GM19351 (cell line): ENCODE measurements at regions not wholly inside any gene's neighbourhood (a gene's known extent, or its start where the extent isn't known, plus 50 kb on each side); places are given as distances from the start of the nearest gene placed in this dataset.
"Not testable (repeated sequence)": the region's sequence is repeated elsewhere in the genome, so short reads cannot be mapped to it uniquely, and the experiment has no call there.

Experiments
- ATAC-seq: cut with Tn5 transposase; IDR thresholded peaks from one replicate; pipeline ENCODE4 v1.9.1; 2021; ENCODE audit warnings: mild to moderate bottlenecking, moderate library complexity; ENCODE audit not compliant: unreplicated experiment

GRCh38 chr2:66249089-66249488 lies 185.8 kb upstream of the MEIS1 start:
- not testable (repeated sequence) for ATAC-seq

DNA sequence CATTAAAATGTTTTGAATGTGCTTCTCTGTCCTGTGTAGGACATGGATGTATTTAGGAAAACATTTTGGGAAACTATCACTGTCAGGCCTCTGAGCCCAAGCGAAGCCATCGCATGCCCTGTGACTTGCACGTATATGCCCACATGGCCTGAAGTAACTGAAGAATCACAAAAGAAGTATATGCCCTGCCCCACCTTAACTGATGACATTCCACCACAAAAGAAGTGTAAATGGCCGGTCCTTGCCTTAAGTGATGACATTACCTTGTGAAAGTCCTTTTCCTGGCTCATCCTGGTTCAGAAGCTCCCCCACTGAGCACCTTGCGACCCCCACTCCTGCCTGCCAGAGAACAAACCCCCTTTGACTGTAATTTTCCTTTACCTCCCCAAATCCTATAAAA lies 191.1 kb upstream of the MEIS1 start:
- ATAC-seq: not testable (repeated sequence)

DNA sequence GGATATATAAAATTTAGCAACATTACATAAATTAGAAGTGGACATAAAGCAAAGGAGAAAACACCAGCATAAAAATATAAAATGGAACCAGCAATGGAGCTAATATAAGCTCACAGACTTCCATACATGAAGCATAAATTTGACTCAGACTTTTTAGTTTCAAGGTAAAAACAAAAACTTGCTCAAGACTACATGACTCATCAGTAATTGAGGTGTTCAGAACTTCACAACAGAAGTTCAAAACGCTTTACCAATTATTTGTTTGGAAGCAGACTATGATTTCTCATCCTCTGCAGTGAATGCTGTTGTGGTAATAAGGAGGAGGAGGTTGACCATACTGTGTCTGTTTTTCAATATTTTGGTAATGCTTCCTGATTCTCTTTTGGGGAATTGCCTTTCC lies 192.0 kb upstream of the MEIS1 start:
- not testable (repeated sequence) for ATAC-seq

DNA sequence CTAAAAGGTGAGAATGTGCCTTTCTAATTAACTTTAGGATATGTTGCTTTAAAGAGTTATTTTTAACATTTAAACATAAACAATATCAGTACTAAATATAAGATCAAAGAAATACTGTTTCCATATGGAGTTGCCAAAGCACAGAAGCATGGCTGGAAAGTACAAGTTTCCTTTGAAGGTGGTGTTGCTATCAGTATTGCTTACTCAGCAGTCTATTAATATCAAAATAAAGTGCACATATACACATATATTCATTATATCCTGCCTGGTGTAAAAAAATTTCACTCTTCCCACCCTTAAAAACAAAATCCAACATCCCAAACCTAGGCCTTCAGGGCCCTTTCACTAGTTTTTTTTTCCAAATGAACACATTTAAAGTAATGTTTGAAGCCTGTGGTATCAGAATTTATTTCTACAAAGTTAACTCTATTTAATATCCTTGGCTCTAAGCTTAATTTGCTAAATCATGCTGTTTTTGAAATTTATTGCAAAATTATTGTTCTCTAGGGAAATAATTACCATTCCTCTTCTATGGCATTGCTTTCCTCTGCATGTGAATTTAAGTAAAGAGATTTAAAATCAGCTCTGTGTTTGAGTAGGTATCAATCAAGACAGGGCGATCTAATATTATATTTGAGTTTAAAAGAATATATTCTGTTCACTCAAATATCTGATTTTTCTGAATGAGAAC lies 192.7 kb upstream of the MEIS1 start:
- no peak for ATAC-seq

GRCh38 chr2:66240286-66240685 lies 194.6 kb upstream of the MEIS1 start:
- ATAC-seq: no peak

GRCh38 chr2:66239655-66240054 lies 195.3 kb upstream of the MEIS1 start:
- ATAC-seq: no peak

GRCh38 chr2:66237803-66238379 lies 197.0 kb upstream of the MEIS1 start:
- no peak for ATAC-seq

DNA sequence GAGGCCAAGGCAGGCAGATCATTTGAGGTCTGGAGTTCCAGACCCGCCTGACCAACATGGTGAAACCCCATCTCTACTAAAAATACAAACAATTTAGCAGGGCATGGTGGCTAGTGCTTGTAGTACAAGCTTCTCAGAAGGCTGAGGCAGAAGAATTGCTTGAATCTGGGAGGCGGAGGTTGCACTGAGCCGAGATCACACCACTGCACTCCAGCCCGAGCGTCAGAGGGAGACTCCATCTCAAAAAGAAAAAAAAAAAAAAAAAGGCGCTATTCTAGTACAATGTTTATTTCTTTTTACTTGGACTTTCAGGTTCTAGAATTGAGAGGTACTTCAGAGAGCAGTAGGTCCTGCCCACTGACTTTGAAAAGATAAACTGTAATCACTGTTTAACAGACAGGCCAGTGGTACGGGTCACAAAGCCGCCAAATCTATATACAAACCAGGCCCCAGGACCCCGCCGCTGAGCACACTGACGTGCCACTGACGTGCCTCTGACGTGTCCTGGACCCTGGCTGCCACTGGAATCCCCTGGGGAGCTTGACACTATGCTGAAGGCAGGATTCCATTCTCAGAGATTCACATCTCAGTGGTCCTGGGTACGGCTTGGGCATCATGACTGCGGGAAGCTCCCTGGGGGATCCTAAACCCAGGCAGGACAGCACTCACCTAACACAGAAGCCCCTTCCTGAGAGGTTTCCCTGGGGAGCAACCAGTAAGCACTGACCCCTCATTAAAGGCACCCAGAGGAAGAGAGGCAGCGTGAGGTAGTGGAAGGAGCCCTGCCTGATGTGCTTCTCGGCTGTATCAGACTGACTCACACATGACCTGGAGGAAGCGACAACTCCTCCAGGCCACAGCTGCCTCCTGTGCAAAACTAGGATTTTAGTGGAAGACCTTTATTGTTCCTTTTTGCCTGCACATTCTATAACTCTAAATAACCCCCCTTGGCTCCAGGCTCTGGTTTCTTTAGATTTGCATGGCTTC lies 197.8 kb upstream of the MEIS1 start:
- ATAC-seq: no peak

DNA sequence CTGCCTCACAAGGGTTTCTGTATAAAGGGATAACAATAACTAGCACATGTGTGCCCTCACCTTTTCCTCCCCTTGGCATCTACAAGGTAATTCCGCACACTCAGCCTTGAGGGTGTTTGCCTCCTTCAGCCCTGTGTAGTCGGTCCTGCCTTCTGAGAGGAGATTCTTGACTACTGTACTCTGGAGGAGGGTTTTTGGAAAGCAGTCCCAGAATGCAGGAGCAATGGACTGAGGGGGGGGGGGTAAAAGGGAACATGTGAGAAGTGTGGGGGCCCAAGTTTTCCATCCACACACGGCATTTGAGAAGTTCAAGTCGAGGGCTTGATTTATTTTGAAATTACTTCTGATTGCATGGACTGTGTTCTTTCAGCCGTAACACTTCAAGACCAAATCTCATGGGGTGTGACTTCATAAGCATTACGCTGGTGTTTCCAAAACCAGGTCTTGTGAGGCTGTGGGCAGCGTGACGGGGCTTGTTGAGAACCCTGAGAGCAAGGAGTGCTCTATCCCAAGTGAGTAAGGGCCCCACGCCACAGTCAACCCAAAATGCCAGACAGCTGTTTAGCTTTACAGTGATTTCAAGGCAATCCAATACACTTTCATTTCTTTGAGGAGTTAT lies 198.7 kb upstream of the MEIS1 start:
- no peak for ATAC-seq

DNA sequence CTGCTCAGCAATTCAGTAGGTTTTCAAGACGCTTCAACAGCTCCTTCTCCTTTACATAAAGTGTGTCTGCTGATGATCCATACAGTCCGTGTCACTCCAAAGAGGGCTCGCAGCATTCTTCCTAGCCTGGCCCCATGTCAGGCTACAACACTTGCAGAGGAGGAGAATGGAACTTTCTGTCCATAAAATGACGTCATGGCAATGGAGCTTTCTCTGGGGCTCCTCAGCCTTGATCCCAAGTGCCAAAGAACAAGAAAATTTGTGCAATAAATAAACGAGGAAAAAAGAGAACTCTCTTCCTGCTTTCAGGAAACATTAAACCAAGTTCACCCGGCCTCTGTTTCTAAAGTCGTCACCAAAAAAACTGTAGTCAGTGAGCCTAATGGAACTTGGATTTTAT lies 199.5 kb upstream of the MEIS1 start:
- ATAC-seq: no peak

- no peak for ATAC-seq
Measured at GRCh38 chr2:66233981-66234380, 200.9 kb upstream of the MEIS1 start.

DNA sequence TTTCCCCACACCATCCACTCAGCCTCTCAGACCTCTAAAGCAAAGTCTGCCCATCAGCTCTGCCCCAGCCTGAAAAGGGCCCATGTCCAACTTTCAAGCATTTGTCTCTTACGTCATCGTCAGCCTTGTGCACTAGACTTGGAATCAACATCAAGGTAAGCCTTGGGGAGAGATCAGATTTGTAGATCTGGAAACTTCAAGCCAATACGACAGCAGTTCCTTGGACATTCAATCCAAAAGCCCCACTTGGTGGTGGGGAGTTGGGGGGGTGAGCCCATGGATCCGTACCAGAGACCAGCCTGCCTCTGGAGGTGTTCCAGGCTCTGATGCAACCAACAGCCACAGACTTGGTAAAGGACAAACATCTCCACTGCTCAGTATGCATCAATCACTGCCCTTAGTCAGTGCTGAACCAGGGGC lies 206.8 kb upstream of the MEIS1 start:
- no peak for ATAC-seq

DNA sequence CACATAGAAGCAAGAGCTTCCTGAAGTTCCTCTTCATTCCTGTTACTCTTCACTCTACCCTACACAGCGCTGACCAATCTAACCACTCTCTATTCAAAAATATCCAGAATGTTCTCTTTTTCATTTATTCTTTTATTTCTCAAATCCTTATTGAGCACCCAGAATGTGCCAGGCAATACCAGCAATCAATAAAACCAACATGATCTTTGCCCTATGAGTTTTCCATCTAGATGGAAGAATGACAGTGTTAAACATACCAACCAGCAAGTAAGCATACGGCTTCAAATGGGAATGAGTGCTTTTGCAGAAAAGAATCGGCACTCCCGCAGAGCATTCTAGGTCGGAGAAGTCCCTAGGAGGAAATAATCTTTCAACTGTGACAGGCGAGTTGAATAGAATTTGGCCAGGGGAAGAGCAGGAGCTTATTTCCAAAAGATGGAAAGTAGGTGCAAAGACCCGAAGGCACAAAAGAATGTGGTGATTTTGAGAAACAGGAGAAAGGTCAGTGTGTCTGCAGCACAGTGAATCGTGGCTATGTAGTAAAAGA lies 217.8 kb upstream of the MEIS1 start:
- no peak for ATAC-seq

DNA sequence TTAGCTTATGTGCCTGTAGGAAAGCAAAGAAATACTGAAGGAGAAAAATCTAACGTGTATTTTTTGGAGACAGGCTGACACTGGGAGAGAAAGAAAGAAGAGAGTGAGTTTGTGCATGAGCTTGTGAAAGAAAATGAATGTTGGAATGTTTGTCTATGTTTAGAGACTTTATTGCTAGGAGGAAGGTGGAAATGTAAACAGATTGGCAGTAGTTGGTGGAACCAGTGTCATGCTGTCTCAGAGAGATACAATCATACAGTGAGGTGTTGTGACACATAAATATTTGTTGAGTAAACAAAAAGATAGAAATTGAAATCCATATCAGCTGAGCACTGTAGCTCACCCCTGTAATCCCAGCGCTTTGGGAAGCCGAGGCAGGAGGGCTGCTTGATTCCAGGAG lies 222.2 kb upstream of the MEIS1 start:
- no peak for ATAC-seq

DNA sequence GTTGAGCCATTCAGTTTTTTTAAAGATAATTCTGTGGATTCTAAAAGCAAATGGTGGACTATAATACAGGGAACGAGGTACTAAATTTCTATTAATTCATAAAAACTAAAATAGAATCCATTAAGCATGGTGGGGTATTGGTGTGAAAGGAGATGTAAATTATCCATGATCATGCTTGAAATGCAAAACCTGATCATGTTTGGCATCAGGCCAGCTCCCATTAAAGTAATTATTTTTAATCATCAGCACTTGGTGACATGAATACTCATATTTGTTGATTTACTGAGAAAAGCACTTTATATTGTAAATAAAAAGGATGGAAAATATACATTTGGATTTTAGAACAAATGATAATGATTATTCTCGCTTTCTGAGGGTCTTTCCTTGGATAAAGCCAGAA lies 232.3 kb upstream of the MEIS1 start:
- ATAC-seq: no peak

DNA sequence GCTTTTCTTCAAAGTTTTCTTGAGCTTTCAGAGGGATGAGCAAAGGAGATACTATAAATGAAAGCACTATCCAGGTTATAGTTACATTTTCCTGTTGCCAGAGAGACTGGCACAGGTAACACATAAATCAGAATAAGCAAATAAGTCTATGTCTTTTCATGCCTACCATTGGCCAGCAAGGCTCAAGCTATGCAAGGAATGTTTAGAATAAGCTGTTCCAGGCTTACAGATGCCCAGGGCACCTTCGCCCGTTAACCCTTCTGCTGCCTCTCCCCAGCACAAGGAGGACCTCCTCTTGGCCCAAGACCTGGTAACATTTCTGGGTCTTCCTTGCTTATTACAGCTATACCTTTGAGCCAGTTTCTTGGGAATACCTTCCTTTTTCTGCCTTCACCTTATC lies 233.7 kb upstream of the MEIS1 start:
- no peak for ATAC-seq

GRCh38 chr2:66198873-66199272 lies 236.1 kb upstream of the MEIS1 start:
- no peak for ATAC-seq

GRCh38 chr2:66192888-66193287 lies 242.0 kb upstream of the MEIS1 start:
- no peak for ATAC-seq

DNA sequence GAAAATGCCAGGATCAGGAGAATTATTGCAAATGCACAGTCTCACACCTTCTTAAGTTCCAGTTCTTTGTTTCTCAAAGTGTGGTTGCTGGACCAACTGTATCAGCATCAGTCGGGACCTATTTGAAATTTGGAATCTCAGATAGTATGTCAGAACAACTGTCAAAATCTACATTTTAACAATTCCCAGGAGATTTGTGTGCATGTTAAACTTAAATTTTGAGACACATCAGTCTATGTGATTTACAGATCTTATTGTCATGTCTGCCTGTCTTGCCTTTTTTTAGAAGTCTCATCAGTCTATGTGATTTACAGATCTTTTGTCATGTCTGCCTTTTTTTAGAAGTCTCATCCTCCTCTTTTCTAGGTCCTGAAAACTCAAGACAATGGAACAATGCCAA lies 243.6 kb upstream of the MEIS1 start:
- ATAC-seq: no peak

DNA sequence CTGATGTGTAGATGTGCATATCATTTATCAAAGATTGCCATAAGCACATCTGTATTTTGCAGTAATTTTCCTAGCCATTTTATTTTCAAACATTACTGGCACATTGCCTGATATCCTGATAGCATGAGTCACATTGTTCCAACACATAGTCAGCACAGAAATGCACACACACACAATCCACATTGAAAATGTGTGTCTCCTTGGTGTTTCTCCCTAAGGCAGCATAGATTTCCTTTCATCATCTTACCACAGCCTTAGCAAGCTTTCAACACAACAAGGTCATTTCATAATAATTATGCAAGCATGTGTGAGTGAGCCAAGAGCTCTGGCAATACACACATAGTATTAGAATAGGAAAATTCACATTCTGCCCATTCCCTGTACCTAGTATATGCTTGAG lies 245.4 kb upstream of the MEIS1 start:
- ATAC-seq: no peak

GRCh38 chr2:66186537-66186936 lies 248.4 kb upstream of the MEIS1 start:
- ATAC-seq: no peak
